HCT116 (cell line): ENCODE measurements at regions not wholly inside any gene's neighbourhood (a gene's known extent, or its start where the extent isn't known, plus 50 kb on each side); places are given as distances from the start of the nearest gene placed in this dataset.

ENCODE experiments used
- ATAC-seq: fragments of 200-7000 bp; cut with Tn5 transposase; 2 replicates; pipeline ENCODE4 v1.9.1; 2020; ENCODE audit warnings: mild to moderate bottlenecking, moderate library complexity
- BruUV-seq: library from RNA; stranded (reverse); fragments of 400-500 nt; replicated peaks from 2 replicates; lab custom pipeline; 2021; lab: Mats Ljungman, UMichigan
- CTCF ChIA-PET: fragments of 300-600 bp; sonication (Branson Sonifier 250); formaldehyde crosslinking; loops from one replicate; lab custom pipeline; 2021; ENCODE audit warnings: antibody characterized with exemption; lab: Charles Lee
- POLR2A ChIA-PET: fragments of 300-600, 350-600 bp; sonication (Branson Sonifier 250); formaldehyde crosslinking; loops from one replicate; lab custom pipeline; 2021; ENCODE audit warnings: antibody characterized with exemption; lab: Charles Lee
- RAD21 ChIA-PET, 2 experiments: fragments of 300-600 bp; sonication (Branson Sonifier 250); formaldehyde crosslinking; loops; one replicate each; lab custom pipeline; 2023; ENCODE audit warnings: low total read pairs in 2 of 2; ENCODE audit not compliant: uncharacterized antibody in 2 of 2, unreplicated experiment in 2 of 2, low non-redundant PET in 1 of 2; lab: Charles Lee
- DNase-seq: peaks from one replicate; pipeline ENCODE4 v3.0.0-alpha.2; 2010; ENCODE audit warnings: low read depth, low spot score
- H2AFZ ChIP-seq: fragments of 200-600 bp; shearing (Covaris generic), sonication (generic); 2 replicates; pipeline ENCODE4 v1.6.1; 2017; ENCODE audit warnings: low read depth, mixed run types, mixed read lengths, antibody characterized with exemption, low read length; ENCODE audit not compliant: poor library complexity, severe bottlenecking
- H3K27ac ChIP-seq: 2 replicates; pipeline ENCODE4 v1.5.1; 2012; ENCODE audit warnings: low read depth, low read length
- H3K27me3 ChIP-seq: fragments of 200-600 bp; sonication (generic); 2 replicates; pipeline ENCODE4 v1.6.1; 2016; ENCODE audit warnings: mixed run types, low read length, mixed read lengths; ENCODE audit not compliant: insufficient read depth
- H3K36me3 ChIP-seq, 2 experiments: fragments of 200-500 bp in 1 of 2; fragments of 200-600 bp in 1 of 2; sonication (Bioruptor generic) in 1 of 2; sonication (generic) in 1 of 2; 2 replicates each; pipeline versions ENCODE4 v1.5.1 to v1.6.1; 2014 to 2016; ENCODE audit warnings: low read length in 2 of 2, inconsistent platforms in 1 of 2, mixed read lengths in 1 of 2, mixed run types in 1 of 2; ENCODE audit not compliant: insufficient read depth in 2 of 2, control insufficient read depth in 1 of 2
- H3K4me1 ChIP-seq, 2 experiments: fragments of 200-600 bp in 1 of 2; sonication (generic) in 1 of 2; 2 replicates each; pipeline versions ENCODE4 v1.5.1 to v1.6.1; 2012 to 2017; ENCODE audit warnings: low read length in 2 of 2, inconsistent platforms in 1 of 2, mild to moderate bottlenecking in 1 of 2, mixed read lengths in 1 of 2, mixed run types in 1 of 2, moderate library complexity in 1 of 2; ENCODE audit not compliant: insufficient read depth in 2 of 2, control insufficient read depth in 1 of 2
- H3K4me2 ChIP-seq: fragments of 200-600 bp; sonication (generic); 2 replicates; pipeline ENCODE4 v1.6.1; 2017; ENCODE audit warnings: mixed run types, low read length, mixed read lengths
- H3K4me3 ChIP-seq, 2 experiments: fragments of 200-600 bp in 1 of 2; sonication (generic) in 1 of 2; replicated peaks in 1 of 2; 2 replicates each; pipeline ENCODE4 v1.5.1; 2011 to 2016; ENCODE audit warnings: low read length in 2 of 2, control low read depth in 1 of 2, low read depth in 1 of 2, mild to moderate bottlenecking in 1 of 2, mixed read lengths in 1 of 2, mixed run types in 1 of 2
- H3K79me2 ChIP-seq: fragments of 200-600 bp; sonication (generic); 2 replicates; pipeline ENCODE4 v1.6.1; 2017; ENCODE audit warnings: mild to moderate bottlenecking, mixed run types, low read length, moderate library complexity, mixed read lengths; ENCODE audit not compliant: insufficient read depth
- H3K9ac ChIP-seq: fragments of 200-600 bp; sonication (generic); 2 replicates; pipeline ENCODE4 v1.6.1; 2016; ENCODE audit warnings: low read length, mixed read lengths
- H3K9me2 ChIP-seq: fragments of 200-600 bp; sonication (generic), shearing (Covaris generic); 2 replicates; pipeline ENCODE4 v1.6.1; 2017; ENCODE audit warnings: mixed run types, mild to moderate bottlenecking, moderate library complexity; ENCODE audit not compliant: insufficient read depth
- H3K9me3 ChIP-seq, 2 experiments: fragments of 200-500 bp in 1 of 2; fragments of 200-600 bp in 1 of 2; sonication (Bioruptor generic) in 1 of 2; sonication (generic) in 1 of 2; 2 replicates each; pipeline ENCODE4 v1.6.1; 2014 to 2017; ENCODE audit warnings: low read length in 2 of 2, mixed read lengths in 2 of 2, inconsistent platforms in 1 of 2, low read depth in 1 of 2, mild to moderate bottlenecking in 1 of 2, mixed run types in 1 of 2, moderate library complexity in 1 of 2; ENCODE audit not compliant: control insufficient read depth in 1 of 2, insufficient read depth in 1 of 2
- H4K20me1 ChIP-seq: fragments of 200-600 bp; sonication (generic), shearing (Covaris generic); 2 replicates; pipeline ENCODE4 v1.6.1; 2017; ENCODE audit warnings: mixed run types, mild to moderate bottlenecking, moderate library complexity; ENCODE audit not compliant: insufficient read depth
- ATF3 ChIP-seq: IDR thresholded peaks from 2 replicates; pipeline ENCODE4 v1.6.1; 2012
- CBX3 ChIP-seq: IDR thresholded peaks from 2 replicates; pipeline ENCODE4 v1.6.1; 2012; ENCODE audit warnings: low read depth
- CEBPB ChIP-seq: IDR thresholded peaks from 2 replicates; pipeline ENCODE4 v1.6.1; 2012; ENCODE audit warnings: low read depth
- EGR1 ChIP-seq: IDR thresholded peaks from 2 replicates; pipeline ENCODE4 v1.6.1; 2012; ENCODE audit warnings: low read depth
- ELF1 ChIP-seq: IDR thresholded peaks from 2 replicates; pipeline ENCODE4 v1.6.1; 2012; ENCODE audit warnings: low read depth, borderline replicate concordance
- EZH2 ChIP-seq: fragments of 200-600 bp; sonication (generic); IDR thresholded peaks from 2 replicates; pipeline ENCODE4 v1.6.1; 2017; ENCODE audit warnings: antibody characterized with exemption, mixed run types
- EZH2phosphoT487 ChIP-seq: fragments of 200-600 bp; IDR thresholded peaks from 2 replicates; pipeline ENCODE4 v1.6.1; 2018; ENCODE audit warnings: antibody characterized with exemption, borderline replicate concordance
- FOSL1 ChIP-seq: IDR thresholded peaks from 2 replicates; pipeline ENCODE4 v1.6.1; 2012; ENCODE audit warnings: low read depth
- JUND ChIP-seq: IDR thresholded peaks from 2 replicates; pipeline ENCODE4 v1.6.1; 2012
- POLR2A ChIP-seq: IDR thresholded peaks from 2 replicates; pipeline ENCODE4 v1.7.0; 2011; ENCODE audit warnings: borderline replicate concordance; ENCODE audit not compliant: insufficient read depth, insufficient read length; ENCODE audit errors: extremely low read depth
- RAD21 ChIP-seq: IDR thresholded peaks from 2 replicates; pipeline ENCODE4 v1.6.1; 2012; ENCODE audit warnings: low read depth, mild to moderate bottlenecking
- REST ChIP-seq: IDR thresholded peaks from 2 replicates; pipeline ENCODE4 v1.6.1; 2012; ENCODE audit warnings: low read depth
- SIN3A ChIP-seq: IDR thresholded peaks from 2 replicates; pipeline ENCODE4 v1.6.1; 2012; ENCODE audit warnings: low read depth
- SP1 ChIP-seq: IDR thresholded peaks from 2 replicates; pipeline ENCODE4 v1.6.1; 2012; ENCODE audit warnings: low read depth
- SRF ChIP-seq: IDR thresholded peaks from 2 replicates; pipeline ENCODE4 v1.6.1; 2012; ENCODE audit warnings: low read depth
- TCF7L2 ChIP-seq: IDR thresholded peaks from 2 replicates; pipeline ENCODE4 v1.7.0; 2011; ENCODE audit warnings: borderline replicate concordance, inconsistent platforms; ENCODE audit not compliant: insufficient read depth, insufficient read length; ENCODE audit errors: extremely low read depth
- ZBTB33 ChIP-seq: IDR thresholded peaks from 2 replicates; pipeline ENCODE4 v1.6.1; 2011; ENCODE audit warnings: mild to moderate bottlenecking, low read length, moderate library complexity; ENCODE audit not compliant: insufficient replicate concordance; ENCODE audit errors: extremely low read depth
- ZNF274 ChIP-seq: fragments of 200-500 bp; sonication (Bioruptor generic); IDR thresholded peaks from 2 replicates; pipeline ENCODE4 v1.6.1; 2014; ENCODE audit warnings: mild to moderate bottlenecking, low read depth, low read length, inconsistent platforms
- intact Hi-C: fragments of 100-400 bp; cut with micrococcal nuclease; formaldehyde crosslinking; loops from 2 replicates; pipeline ENCODE4 v1.10.0; 2022
- TF ChIP-seq, protein P1 (sequence below), 3 experiments: fragments of 200-600 bp in 1 of 3; sonication (generic) in 1 of 3; IDR thresholded peaks in 2 of 3; conservative IDR thresholded peaks in 1 of 3; 2 replicates each; pipeline ENCODE4 v1.5.1; 2012 to 2017; ENCODE audit warnings: low read depth in 2 of 3, low read length in 2 of 3, antibody characterized with exemption in 1 of 3, borderline replicate concordance in 1 of 3, control low read depth in 1 of 3, mild to moderate bottlenecking in 1 of 3, mixed read lengths in 1 of 3, mixed run types in 1 of 3, moderate library complexity in 1 of 3; ENCODE audit not compliant: insufficient read depth in 1 of 3
- TF ChIP-seq, protein P2 (sequence below): IDR thresholded peaks from 2 replicates; pipeline ENCODE4 v1.6.1; 2012

- Histone ChIP-seq H3K27ac (no peak overlapping the region), H3K4me3 (no peak overlapping the region), H3K4me2 (no peak overlapping the region), H3K9me3 (no peaks in the 10 kb centered on the region), H3K4me1 (peaks cover 0 to 3% of the 10 kb centered on the region in 2 experiments; a peak in 1 of 4 replicates), H3K36me3 (no peaks in the 10 kb centered on the region), H3K79me2 (no peaks in the 10 kb centered on the region), H2AFZ (no peak overlapping the region), H3K9me2 (no peaks in the 10 kb centered on the region), H4K20me1 (no peaks in the 10 kb centered on the region), H3K27me3 (no peaks in the 10 kb centered on the region), H3K9ac (no peak overlapping the region)
- no TSS peak for BruUV-seq
- intact Hi-C loops, result no loop called here
- POLR2A ChIA-PET, result no interaction called here
- RAD21 ChIA-PET, result no interaction called here
- no peak for TF ChIP-seq ATF3
- no peak for TF ChIP-seq EGR1
- TF ChIP-seq SIN3A, result no peak
- no peak for TF ChIP-seq EZH2
- no peak for TF ChIP-seq RAD21
- TF ChIP-seq ZNF274, result no peak
- no peak for TF ChIP-seq CBX3
- no peak for TF ChIP-seq SP1
- no peak for TF ChIP-seq CEBPB
- TF ChIP-seq ELF1, result no peak
- TF ChIP-seq, protein P1, sequence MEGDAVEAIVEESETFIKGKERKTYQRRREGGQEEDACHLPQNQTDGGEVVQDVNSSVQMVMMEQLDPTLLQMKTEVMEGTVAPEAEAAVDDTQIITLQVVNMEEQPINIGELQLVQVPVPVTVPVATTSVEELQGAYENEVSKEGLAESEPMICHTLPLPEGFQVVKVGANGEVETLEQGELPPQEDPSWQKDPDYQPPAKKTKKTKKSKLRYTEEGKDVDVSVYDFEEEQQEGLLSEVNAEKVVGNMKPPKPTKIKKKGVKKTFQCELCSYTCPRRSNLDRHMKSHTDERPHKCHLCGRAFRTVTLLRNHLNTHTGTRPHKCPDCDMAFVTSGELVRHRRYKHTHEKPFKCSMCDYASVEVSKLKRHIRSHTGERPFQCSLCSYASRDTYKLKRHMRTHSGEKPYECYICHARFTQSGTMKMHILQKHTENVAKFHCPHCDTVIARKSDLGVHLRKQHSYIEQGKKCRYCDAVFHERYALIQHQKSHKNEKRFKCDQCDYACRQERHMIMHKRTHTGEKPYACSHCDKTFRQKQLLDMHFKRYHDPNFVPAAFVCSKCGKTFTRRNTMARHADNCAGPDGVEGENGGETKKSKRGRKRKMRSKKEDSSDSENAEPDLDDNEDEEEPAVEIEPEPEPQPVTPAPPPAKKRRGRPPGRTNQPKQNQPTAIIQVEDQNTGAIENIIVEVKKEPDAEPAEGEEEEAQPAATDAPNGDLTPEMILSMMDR (IDR thresholded peaks at IDR 0.05 in 2 of 3, conservative IDR thresholded peaks at IDR 0.05 in 1 of 3; ENCODE audit: borderline replicate concordance in 1 of 3, insufficient read depth in 1 of 3, low read depth in 2 of 3, low read length in 2 of 3), result no peak
- no peak for TF ChIP-seq ZBTB33
- no peak for TF ChIP-seq POLR2A
- TF ChIP-seq, protein P2, sequence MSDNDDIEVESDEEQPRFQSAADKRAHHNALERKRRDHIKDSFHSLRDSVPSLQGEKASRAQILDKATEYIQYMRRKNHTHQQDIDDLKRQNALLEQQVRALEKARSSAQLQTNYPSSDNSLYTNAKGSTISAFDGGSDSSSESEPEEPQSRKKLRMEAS, result no peak
- TF ChIP-seq EZH2phosphoT487, result no peak
- TF ChIP-seq JUND, result no peak
- no peak for TF ChIP-seq TCF7L2
- no peak for TF ChIP-seq REST
- no peak for TF ChIP-seq FOSL1
- TF ChIP-seq SRF, result no peak
- no peak for DNase-seq
- CTCF ChIA-PET, result no interaction called here
- no peak for ATAC-seq
Measured at GRCh38 chr6:6766230-6766905, 177.8 kb downstream of the LY86 start.
